OCI-LY3 (cell line): ENCODE measurements at regions not wholly inside any gene's neighbourhood (a gene's known extent, or its start where the extent isn't known, plus 50 kb on each side); places are given as distances from the start of the nearest gene placed in this dataset.

Source experiments
- CTCF ChIP-seq: fragments of 200-600, 300-600 bp; sonication (generic); IDR thresholded peaks from 2 replicates; pipeline ENCODE4 v1.5.1; 2014; ENCODE audit warnings: antibody characterized with exemption, low read length, low read depth
- EZH2phosphoT487 ChIP-seq: fragments of 200-600 bp; shearing (Covaris generic); IDR thresholded peaks from 2 replicates; pipeline ENCODE4 v1.6.1; 2018; ENCODE audit warnings: antibody characterized with exemption, mixed run types, low read depth

- TF ChIP-seq CTCF (no peak), EZH2phosphoT487 (no peak)
These were observed 410.7 kb downstream of the DMRTA1 start for GRCh38 chr9:22857316-22857715.
